GM19468 (cell line): ENCODE measurements at regions not wholly inside any gene's neighbourhood (a gene's known extent, or its start where the extent isn't known, plus 50 kb on each side); places are given as distances from the start of the nearest gene placed in this dataset.
A peak's percentile ranks its signal among the peaks of the same experiment; 100 is the strongest.

ENCODE experiments used
- ATAC-seq: cut with Tn5 transposase; IDR thresholded peaks from one replicate; pipeline ENCODE4 v1.9.1; 2021; ENCODE audit warnings: mild to moderate bottlenecking, moderate library complexity, moderate number of reproducible peaks; ENCODE audit not compliant: unreplicated experiment; ENCODE audit errors: extremely low read depth

- no peak for ATAC-seq
These were observed 103.2 kb downstream of the BTBD3 start for GRCh38 chr20:12020846-12021245.

GRCh38 chr20:12022126-12022525, 104.4 kb downstream of the BTBD3 start:
- no peak for ATAC-seq

GRCh38 chr20:12023194-12023795, 105.6 kb downstream of the BTBD3 start:
- peak; percentile 34 for ATAC-seq

- no peak for ATAC-seq
These were observed 111.1 kb downstream of the BTBD3 start for GRCh38 chr20:12028771-12029170.

GRCh38 chr20:12030470-12030869, 112.8 kb downstream of the BTBD3 start:
- ATAC-seq: no peak

- no peak for ATAC-seq
These were observed 118.4 kb downstream of the BTBD3 start for GRCh38 chr20:12036142-12036541.

- ATAC-seq: no peak
These were observed 119.8 kb downstream of the BTBD3 start for GRCh38 chr20:12037521-12037920.

GRCh38 chr20:12040261-12040660, 122.6 kb downstream of the BTBD3 start:
- no peak for ATAC-seq

- ATAC-seq: no peak
These were observed 127.3 kb downstream of the BTBD3 start for GRCh38 chr20:12044969-12045368.

- ATAC-seq: no peak
These were observed 130.2 kb downstream of the BTBD3 start for GRCh38 chr20:12047838-12048432.

- no peak for ATAC-seq
These were observed 131.4 kb downstream of the BTBD3 start for GRCh38 chr20:12049125-12049524.

- ATAC-seq: no peak
These were observed 133.8 kb downstream of the BTBD3 start for GRCh38 chr20:12051206-12052163.

- no peak for ATAC-seq
These were observed 135.7 kb downstream of the BTBD3 start for GRCh38 chr20:12053353-12053752.

- ATAC-seq: no peak
These were observed 136.9 kb downstream of the BTBD3 start for GRCh38 chr20:12054556-12054955.

- ATAC-seq: no peak
These were observed 137.5 kb downstream of the BTBD3 start for GRCh38 chr20:12055161-12055560.

GRCh38 chr20:12056839-12057238, 139.1 kb downstream of the BTBD3 start:
- ATAC-seq: no peak

GRCh38 chr20:12057778-12058177, 140.1 kb downstream of the BTBD3 start:
- ATAC-seq: no peak

- no peak for ATAC-seq
These were observed 140.5 kb downstream of the BTBD3 start for GRCh38 chr20:12058216-12058615.

GRCh38 chr20:12061466-12061865, 143.8 kb downstream of the BTBD3 start:
- no peak for ATAC-seq

- ATAC-seq: no peak
These were observed 145.5 kb downstream of the BTBD3 start for GRCh38 chr20:12063106-12063684.

- no peak for ATAC-seq
These were observed 146.8 kb downstream of the BTBD3 start for GRCh38 chr20:12064540-12064939.
